ENCODE measurements at regions not wholly inside any gene's neighbourhood (a gene's known extent, or its start where the extent isn't known, plus 50 kb on each side); places are given as distances from the start of the nearest gene placed in this dataset.
A peak's percentile ranks its signal among the peaks of the same experiment; 100 is the strongest.
"Not testable (repeated sequence)": the region's sequence is repeated elsewhere in the genome, so short reads cannot be mapped to it uniquely, and the experiment has no call there.

DNA sequence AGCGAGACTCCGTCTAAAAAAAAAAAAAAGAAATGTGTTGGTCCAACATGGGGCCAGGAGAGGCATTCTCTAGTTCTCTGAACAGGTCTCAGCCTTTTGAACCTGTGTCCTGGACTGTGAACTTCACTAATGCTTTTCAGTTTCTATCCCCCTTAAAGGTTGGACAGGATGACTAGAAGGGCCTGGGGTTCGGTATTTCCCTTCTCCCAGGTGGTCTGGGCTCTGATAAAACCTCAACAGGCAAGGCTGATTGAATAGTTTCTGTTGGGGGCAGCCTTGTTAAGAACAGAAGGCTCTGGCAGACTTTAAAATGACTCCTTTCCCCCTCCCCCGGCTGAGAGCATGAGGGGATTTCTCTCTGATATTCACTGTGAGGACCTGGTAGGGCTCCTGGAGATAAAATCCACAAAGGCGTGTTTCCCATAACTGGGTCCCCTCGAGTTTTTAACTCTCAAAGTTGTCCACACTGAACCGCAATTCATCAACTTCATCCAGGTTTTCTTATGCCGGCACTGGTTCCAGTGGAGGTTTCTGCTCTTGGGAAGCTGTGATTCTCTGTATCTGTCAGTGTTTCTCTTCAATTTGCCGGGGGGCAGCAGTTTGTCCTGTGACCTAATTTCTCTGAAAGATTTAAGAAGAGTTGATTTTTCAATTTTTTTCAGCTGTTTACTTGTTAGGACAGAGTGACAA, 91.3 kb downstream of the METRNL start:
- H3K27me3 Mint-ChIP-seq (ENCODE audit: unreplicated experiment): no peaks in the 10 kb centered on the region
- peak; percentile 11 for DNase-seq (ENCODE audit: extremely low spot score, unreplicated experiment)
- H3K27ac Mint-ChIP-seq (ENCODE audit: unreplicated experiment): no peak overlapping the region

DNA sequence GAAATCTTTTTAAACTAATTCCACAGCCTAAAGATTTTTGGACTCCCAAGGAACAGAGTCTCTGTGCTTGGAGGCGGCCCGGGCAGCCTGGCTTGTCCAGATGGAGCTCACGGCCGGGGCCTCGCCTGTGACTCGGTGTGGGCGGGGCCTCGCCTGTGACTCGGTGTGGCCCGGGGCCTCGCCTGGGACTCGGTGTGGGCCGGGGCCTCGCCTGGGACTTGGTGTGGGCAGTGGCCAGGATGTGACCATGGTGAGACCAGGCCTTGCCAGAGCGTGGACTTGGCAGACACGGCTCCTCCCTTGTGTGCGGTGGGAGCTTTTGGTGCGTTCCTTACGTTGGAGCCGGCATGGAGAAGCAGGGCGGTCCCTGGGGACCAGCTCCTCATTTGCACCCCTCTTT, 92.3 kb downstream of the METRNL start:
- H3K4me3 Mint-ChIP-seq (ENCODE audit: unreplicated experiment): no peak overlapping the region
- H3K27ac Mint-ChIP-seq (ENCODE audit: unreplicated experiment): no peak overlapping the region
- H3K27me3 Mint-ChIP-seq (ENCODE audit: unreplicated experiment): no peaks in the 10 kb centered on the region
- TF ChIP-seq, protein P1, sequence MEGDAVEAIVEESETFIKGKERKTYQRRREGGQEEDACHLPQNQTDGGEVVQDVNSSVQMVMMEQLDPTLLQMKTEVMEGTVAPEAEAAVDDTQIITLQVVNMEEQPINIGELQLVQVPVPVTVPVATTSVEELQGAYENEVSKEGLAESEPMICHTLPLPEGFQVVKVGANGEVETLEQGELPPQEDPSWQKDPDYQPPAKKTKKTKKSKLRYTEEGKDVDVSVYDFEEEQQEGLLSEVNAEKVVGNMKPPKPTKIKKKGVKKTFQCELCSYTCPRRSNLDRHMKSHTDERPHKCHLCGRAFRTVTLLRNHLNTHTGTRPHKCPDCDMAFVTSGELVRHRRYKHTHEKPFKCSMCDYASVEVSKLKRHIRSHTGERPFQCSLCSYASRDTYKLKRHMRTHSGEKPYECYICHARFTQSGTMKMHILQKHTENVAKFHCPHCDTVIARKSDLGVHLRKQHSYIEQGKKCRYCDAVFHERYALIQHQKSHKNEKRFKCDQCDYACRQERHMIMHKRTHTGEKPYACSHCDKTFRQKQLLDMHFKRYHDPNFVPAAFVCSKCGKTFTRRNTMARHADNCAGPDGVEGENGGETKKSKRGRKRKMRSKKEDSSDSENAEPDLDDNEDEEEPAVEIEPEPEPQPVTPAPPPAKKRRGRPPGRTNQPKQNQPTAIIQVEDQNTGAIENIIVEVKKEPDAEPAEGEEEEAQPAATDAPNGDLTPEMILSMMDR (IDR thresholded peaks at IDR 0.05): no peak
- DNase-seq (ENCODE audit: extremely low spot score, unreplicated experiment): peak; percentile 72
- H3K9me3 Mint-ChIP-seq (ENCODE audit: unreplicated experiment): peaks cover 11% of the 10 kb centered on the region
- H3K36me3 Mint-ChIP-seq (ENCODE audit: unreplicated experiment): peaks cover 15% of the 10 kb centered on the region
- peaks cover 53% of the 10 kb centered on the region for H3K4me1 Mint-ChIP-seq (ENCODE audit: unreplicated experiment)

More for the DNA sequence above, 91.3 kb downstream of the METRNL start:
- H3K4me3 Mint-ChIP-seq (ENCODE audit: unreplicated experiment): no peak overlapping the region
- peaks cover 14% of the 10 kb centered on the region for H3K9me3 Mint-ChIP-seq (ENCODE audit: unreplicated experiment)
- TF ChIP-seq, protein P1 (IDR thresholded peaks at IDR 0.05): no peak
- H3K36me3 Mint-ChIP-seq (ENCODE audit: unreplicated experiment): peaks cover 17% of the 10 kb centered on the region
- peaks cover 47% of the 10 kb centered on the region for H3K4me1 Mint-ChIP-seq (ENCODE audit: unreplicated experiment)

DNA sequence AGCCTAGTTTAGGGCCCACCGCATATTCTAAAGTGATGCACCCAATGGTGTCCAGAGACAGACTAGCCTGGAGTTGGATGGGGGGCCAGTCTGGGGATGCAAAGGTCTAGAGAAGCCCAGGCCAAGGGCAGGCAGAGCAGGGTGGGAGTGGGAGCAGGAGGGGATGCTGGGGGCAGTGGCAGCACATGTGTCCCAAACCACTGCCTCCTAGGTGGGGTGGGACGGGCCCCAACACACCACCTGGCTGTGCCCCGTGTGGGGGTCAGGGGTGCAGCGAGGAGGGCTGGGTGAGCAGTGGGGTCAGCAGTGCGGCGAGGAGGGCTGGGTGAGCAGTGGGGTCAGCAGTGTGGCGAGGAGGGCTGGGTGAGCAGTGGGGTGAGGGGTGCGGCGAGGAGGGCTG, 92.7 kb downstream of the METRNL start:
- H3K4me3 Mint-ChIP-seq (ENCODE audit: unreplicated experiment); H3K9me3 Mint-ChIP-seq (ENCODE audit: unreplicated experiment); H3K27ac Mint-ChIP-seq (ENCODE audit: unreplicated experiment); H3K27me3 Mint-ChIP-seq (ENCODE audit: unreplicated experiment): not testable (repeated sequence)
- peaks cover 12% of the 10 kb centered on the region for H3K36me3 Mint-ChIP-seq (ENCODE audit: unreplicated experiment)
- H3K4me1 Mint-ChIP-seq (ENCODE audit: unreplicated experiment): peaks cover 51% of the 10 kb centered on the region
- peak; percentile 73 for DNase-seq (ENCODE audit: extremely low spot score, unreplicated experiment)

DNA sequence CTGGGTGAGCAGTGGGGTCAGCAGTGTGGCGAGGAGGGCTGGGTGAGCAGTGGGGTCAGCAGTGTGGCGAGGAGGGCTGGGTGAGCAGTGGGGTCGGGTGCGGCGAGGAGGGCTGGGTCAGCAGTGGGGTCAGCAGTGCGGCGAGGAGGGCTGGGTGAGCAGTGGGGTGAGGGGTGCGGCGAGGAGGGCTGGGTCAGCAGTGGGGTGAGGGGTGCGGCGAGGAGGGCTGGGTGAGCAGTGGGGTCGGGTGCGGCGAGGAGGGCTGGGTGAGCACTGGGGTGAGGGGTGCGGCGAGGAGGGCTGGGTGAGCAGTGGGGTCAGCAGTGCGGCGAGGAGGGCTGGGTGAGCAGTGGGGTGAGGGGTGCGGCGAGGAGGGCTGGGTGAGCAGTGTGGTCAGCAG, 93.2 kb downstream of the METRNL start:
- H3K27ac Mint-ChIP-seq (ENCODE audit: unreplicated experiment); H3K27me3 Mint-ChIP-seq (ENCODE audit: unreplicated experiment); H3K4me3 Mint-ChIP-seq (ENCODE audit: unreplicated experiment); H3K9me3 Mint-ChIP-seq (ENCODE audit: unreplicated experiment): not testable (repeated sequence)
- peaks cover 51% of the 10 kb centered on the region for H3K4me1 Mint-ChIP-seq (ENCODE audit: unreplicated experiment)
- H3K36me3 Mint-ChIP-seq (ENCODE audit: unreplicated experiment): peaks cover 14% of the 10 kb centered on the region
- DNase-seq (ENCODE audit: extremely low spot score, unreplicated experiment): peak; percentile 32

DNA sequence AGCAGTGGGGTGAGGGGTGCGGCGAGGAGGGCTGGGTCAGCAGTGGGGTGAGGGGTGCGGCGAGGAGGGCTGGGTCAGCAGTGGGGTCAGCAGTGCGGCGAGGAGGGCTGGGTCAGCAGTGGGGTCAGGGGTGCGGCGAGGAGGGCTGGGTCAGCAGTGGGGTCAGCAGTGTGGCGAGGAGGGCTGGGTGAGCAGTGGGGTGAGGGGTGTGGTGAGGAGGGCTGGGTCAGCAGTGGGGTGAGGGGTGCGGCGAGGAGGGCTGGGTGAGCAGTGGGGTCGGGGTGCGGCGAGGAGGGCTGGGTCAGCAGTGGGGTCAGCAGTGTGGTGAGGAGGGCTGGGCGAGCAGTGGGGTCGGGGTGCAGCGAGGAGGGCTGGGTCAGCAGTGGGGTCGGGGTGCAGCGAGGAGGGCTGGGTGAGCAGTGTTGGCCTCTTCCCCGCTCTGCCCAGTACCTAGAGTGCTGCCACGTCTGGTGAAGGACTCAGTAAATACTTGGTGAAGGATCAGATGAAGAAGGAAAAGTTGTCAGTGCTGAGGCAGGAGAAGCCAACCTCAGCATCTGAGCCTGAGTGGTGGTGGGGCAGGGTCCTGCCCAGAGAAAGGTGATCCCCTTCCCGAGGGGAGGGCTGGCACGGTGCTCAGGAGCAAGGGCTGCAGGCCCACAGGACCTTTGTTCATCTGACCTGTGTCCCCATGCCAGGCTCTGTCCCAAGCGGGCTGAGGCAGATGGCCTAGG, 93.9 kb downstream of the METRNL start:
- not testable (repeated sequence) for H3K4me3 Mint-ChIP-seq (ENCODE audit: unreplicated experiment); H3K27me3 Mint-ChIP-seq (ENCODE audit: unreplicated experiment); H3K9me3 Mint-ChIP-seq (ENCODE audit: unreplicated experiment)
- Mint-ChIP-seq H3K4me1 (ENCODE audit: unreplicated experiment) (peaks cover 50% of the 10 kb centered on the region), H3K36me3 (ENCODE audit: unreplicated experiment) (peaks cover 16% of the 10 kb centered on the region), H3K27ac (ENCODE audit: unreplicated experiment) (peak overlapping the region; percentile 18)
- peak; percentile 44 for DNase-seq (ENCODE audit: extremely low spot score, unreplicated experiment)

DNA sequence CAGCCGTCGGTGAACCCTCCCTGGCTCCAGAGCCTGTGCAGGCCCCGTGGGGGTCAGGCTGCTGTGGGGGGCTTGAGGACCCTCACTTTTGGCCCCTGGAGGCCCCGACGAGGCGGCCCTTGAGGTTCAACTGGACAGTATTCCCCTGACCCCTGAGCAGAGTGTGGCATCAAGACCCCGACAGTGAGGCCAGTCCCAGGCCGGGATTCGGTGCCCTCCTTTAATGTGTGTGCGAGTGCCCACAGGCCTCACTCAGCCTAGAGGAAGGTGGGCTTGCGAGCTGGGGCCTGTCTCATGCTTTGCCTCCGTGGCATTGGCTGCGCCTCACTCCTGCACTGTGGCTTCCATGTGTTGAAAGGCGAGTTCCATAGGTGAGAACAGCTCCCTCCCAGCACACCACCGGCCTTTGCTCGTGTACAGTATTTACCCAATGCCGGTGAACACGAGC, 94.5 kb downstream of the METRNL start:
- TF ChIP-seq, protein P1 (IDR thresholded peaks at IDR 0.05): no peak

More for the DNA sequence above, 94.5 kb downstream of the METRNL start:
- Mint-ChIP-seq H3K36me3 (ENCODE audit: unreplicated experiment) (peaks cover 15% of the 10 kb centered on the region), H3K27ac (ENCODE audit: unreplicated experiment) (peak overlapping the region; percentile 16), H3K4me3 (ENCODE audit: unreplicated experiment) (no peak overlapping the region), H3K9me3 (ENCODE audit: unreplicated experiment) (peaks cover 4% of the 10 kb centered on the region), H3K27me3 (ENCODE audit: unreplicated experiment) (no peaks in the 10 kb centered on the region), H3K4me1 (ENCODE audit: unreplicated experiment) (peaks cover 44% of the 10 kb centered on the region)
- DNase-seq (ENCODE audit: extremely low spot score, unreplicated experiment): peak; percentile 73
